Astrocyte of the spinal cord (primary cell): ENCODE measurements at regions not wholly inside any gene's neighbourhood (a gene's known extent, or its start where the extent isn't known, plus 50 kb on each side); places are given as distances from the start of the nearest gene placed in this dataset.
"Not testable (repeated sequence)": the region's sequence is repeated elsewhere in the genome, so short reads cannot be mapped to it uniquely, and the experiment has no call there.

Experiments used
- DNase-seq: peaks from one replicate; pipeline ENCODE4 v3.0.0; 2011; ENCODE audit warnings: low read depth, low spot score
- H3K4me3 ChIP-seq: 2 replicates; pipeline ENCODE4 v1.5.1; 2011; ENCODE audit warnings: low read depth, mild to moderate bottlenecking, low read length, moderate library complexity
- in situ Hi-C: cut with HindIII; loops from 2 replicates; pipeline ENCODE4 v1.10.0; 2017; ENCODE audit warnings: low sequenced_read_pairs
- TF ChIP-seq, protein P1 (sequence below): IDR thresholded peaks from 2 replicates; pipeline ENCODE4 v1.5.1; 2012; ENCODE audit warnings: low read depth, mild to moderate bottlenecking, low read length, inconsistent platforms

DNA sequence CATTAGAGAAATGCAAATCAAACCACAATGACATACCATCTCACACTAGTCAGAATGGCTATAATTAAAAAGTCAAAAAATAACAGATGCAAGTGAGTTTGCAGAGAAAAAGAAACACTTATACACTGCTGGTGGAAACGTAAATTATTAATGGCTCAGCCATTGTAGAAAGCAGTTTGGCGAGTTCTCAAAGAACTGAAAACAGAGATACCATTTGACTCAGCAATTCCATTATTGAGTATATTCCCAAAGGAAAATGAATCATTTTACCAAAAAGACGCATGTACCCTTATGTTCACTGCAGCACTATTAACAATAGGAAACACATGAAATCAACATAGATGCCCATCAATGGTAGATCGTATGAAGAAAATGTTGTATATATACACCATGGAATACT is 75.0 kb downstream of the NAA11 start:
- H3K4me3 ChIP-seq: no peak overlapping the region
- DNase-seq: no peak
- in situ Hi-C loops: no loop called here
- TF ChIP-seq, protein P1, sequence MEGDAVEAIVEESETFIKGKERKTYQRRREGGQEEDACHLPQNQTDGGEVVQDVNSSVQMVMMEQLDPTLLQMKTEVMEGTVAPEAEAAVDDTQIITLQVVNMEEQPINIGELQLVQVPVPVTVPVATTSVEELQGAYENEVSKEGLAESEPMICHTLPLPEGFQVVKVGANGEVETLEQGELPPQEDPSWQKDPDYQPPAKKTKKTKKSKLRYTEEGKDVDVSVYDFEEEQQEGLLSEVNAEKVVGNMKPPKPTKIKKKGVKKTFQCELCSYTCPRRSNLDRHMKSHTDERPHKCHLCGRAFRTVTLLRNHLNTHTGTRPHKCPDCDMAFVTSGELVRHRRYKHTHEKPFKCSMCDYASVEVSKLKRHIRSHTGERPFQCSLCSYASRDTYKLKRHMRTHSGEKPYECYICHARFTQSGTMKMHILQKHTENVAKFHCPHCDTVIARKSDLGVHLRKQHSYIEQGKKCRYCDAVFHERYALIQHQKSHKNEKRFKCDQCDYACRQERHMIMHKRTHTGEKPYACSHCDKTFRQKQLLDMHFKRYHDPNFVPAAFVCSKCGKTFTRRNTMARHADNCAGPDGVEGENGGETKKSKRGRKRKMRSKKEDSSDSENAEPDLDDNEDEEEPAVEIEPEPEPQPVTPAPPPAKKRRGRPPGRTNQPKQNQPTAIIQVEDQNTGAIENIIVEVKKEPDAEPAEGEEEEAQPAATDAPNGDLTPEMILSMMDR: no peak

DNA sequence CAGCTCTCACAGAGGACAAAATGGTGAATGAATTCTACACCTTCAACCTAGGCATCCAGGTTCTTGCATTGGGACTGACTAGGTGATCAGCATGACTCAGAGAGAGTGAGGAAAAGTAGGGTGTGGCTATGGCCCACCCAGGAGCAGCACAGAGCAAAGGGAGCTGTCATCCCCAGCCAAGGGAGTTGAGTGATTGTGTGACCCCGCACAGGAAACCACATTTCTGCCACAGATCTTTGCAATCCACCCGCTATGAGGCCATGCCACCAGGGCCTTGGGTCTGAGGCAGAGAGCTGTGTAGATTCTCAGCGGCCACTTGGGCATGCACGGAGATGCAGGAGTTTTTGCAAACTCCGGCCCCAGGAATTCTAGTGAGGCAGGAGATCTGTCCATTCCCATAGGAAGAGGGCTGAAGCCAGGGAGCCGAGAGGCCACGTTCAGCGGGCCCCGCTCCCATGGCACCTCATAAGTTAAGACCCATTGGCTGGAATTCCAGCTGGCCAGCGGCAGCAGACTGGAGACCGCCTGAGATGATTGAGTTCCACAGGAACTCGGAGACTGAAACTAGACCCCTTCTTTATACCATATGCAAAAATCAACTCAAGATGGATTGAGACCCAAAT is 75.9 kb downstream of the NAA11 start:
- H3K4me3 ChIP-seq: no peak overlapping the region
- TF ChIP-seq, protein P1: no peak

GRCh38 chr4:79248610-79249009 is 77.3 kb downstream of the NAA11 start:
- in situ Hi-C loops: no loop called here
- TF ChIP-seq, protein P1: no peak
- DNase-seq: no peak
- H3K4me3 ChIP-seq: no peak overlapping the region

More for the DNA sequence above, 75.9 kb downstream of the NAA11 start:
- in situ Hi-C loops: no loop called here
- DNase-seq: no peak

DNA sequence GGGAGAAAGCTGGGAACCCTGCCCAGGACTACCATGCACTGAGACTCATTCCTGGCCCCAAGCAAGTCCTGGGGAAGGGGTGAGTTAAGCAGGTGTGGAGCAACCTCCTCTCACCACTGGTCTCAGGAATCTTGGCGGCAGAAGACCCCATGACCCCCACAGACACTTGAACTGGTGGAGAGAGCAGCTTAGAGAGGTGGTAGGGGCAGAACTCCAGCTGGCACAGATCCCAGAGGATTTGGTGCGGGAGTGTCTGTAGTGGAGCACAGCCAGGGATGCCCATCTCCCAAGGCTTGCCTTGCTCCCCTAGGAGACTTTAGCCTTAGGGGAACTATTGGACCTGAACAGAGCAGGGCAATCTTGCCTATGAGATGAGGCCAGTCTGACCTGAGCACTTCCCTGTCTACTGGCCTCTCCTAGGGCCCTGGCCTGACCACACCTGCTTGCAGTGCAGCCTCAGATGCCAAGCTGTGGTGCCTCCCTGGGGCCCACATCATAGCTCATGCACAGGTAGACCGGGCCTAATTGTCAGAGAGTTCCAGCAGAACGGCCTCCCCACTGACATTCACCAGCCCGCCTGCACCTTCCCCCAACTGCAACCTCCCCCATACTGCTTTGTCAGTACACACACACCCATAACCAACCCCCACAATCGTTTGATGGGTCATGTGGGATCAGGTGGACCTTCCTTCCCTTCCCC is 78.0 kb downstream of the NAA11 start:
- TF ChIP-seq, protein P1: no peak
- no peak overlapping the region for H3K4me3 ChIP-seq
- no peak for DNase-seq
- in situ Hi-C loops: no loop called here

- DNase-seq, in situ Hi-C loops, H3K4me3 ChIP-seq: not testable (repeated sequence)
These were observed 80.5 kb downstream of the NAA11 start for GRCh38 chr4:79245200-79245940.

GRCh38 chr4:79241846-79242245 is 84.0 kb downstream of the NAA11 start:
- in situ Hi-C loops: no loop called here
- H3K4me3 ChIP-seq: no peak overlapping the region
- TF ChIP-seq, protein P1: peak; percentile 30
- DNase-seq: peak; percentile 42

DNA sequence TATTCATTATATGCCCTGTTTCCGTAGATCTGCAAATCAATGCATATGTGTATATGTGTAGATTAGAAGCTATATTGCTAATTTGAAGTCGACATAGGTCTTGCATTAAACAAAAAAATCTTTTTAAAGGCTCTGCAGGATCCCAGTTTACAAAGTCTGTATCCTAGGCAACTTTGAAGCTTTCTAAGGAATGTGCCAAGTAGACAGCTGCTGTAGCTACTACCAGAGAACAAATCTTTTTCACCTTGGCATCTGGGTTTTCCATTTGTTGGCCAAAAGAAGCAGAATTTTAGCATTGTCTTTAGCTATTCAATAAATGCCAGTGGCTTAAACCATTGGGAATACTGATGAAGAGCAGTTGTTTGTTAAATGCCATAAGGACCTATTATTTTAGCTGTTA is 88.0 kb downstream of the NAA11 start:
- H3K4me3 ChIP-seq: no peak overlapping the region
- DNase-seq: no peak
- TF ChIP-seq, protein P1: no peak
- in situ Hi-C loops: no loop called here
